ENCODE measurements at regions not wholly inside any gene's neighbourhood (a gene's known extent, or its start where the extent isn't known, plus 50 kb on each side); places are given as distances from the start of the nearest gene placed in this dataset.

GRCh38 chrX:117765211-117765610 lies 351.4 kb downstream of the KLHL13 start:
- no peak for TF ChIP-seq POLR2A (IDR thresholded peaks at IDR 0.05; ENCODE audit: low read length)
- TF ChIP-seq GATA1 (IDR thresholded peaks at IDR 0.05; ENCODE audit: low read depth, low read length) = no peak

Measured in erythroblast (primary cell).